Loucy (cell line): ENCODE measurements at regions not wholly inside any gene's neighbourhood (a gene's known extent, or its start where the extent isn't known, plus 50 kb on each side); places are given as distances from the start of the nearest gene placed in this dataset.

ENCODE experiments used
- EZH2phosphoT487 ChIP-seq: fragments of 200-600 bp; IDR thresholded peaks from 2 replicates; pipeline ENCODE4 v1.6.1; 2018; ENCODE audit warnings: antibody characterized with exemption, mild to moderate bottlenecking, moderate library complexity, borderline replicate concordance
- TF ChIP-seq, protein P1 (sequence below): fragments of 200-600 bp; sonication (generic); conservative IDR thresholded peaks from 2 replicates; pipeline ENCODE4 v1.5.1; 2014; ENCODE audit warnings: mild to moderate bottlenecking, antibody characterized with exemption, low read length

DNA sequence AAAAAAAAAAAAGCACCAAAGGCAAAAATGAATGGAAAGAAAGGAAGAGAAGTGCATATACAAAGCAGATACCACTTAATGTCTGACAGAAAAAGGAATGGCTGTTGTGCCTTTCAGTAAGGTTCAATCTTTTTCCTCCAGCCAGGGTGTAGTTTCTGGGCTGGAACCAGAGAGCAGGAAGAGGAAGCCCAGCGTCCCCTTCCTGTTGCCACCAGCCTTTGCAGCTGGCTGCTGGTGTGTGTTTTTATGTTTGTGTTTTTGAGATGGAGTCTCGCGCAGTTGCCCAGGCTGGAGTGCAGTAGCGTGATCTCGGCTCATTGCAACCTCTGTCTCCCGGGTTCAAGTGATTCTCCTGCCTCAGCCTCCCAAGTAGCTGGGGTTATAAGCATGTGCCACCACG lies 64.6 kb upstream of the LTA4H start:
- TF ChIP-seq, protein P1, sequence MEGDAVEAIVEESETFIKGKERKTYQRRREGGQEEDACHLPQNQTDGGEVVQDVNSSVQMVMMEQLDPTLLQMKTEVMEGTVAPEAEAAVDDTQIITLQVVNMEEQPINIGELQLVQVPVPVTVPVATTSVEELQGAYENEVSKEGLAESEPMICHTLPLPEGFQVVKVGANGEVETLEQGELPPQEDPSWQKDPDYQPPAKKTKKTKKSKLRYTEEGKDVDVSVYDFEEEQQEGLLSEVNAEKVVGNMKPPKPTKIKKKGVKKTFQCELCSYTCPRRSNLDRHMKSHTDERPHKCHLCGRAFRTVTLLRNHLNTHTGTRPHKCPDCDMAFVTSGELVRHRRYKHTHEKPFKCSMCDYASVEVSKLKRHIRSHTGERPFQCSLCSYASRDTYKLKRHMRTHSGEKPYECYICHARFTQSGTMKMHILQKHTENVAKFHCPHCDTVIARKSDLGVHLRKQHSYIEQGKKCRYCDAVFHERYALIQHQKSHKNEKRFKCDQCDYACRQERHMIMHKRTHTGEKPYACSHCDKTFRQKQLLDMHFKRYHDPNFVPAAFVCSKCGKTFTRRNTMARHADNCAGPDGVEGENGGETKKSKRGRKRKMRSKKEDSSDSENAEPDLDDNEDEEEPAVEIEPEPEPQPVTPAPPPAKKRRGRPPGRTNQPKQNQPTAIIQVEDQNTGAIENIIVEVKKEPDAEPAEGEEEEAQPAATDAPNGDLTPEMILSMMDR: no peak
- no peak for TF ChIP-seq EZH2phosphoT487
